Lower leg skin (tissue), 3 donors: ENCODE measurements at regions not wholly inside any gene's neighbourhood (a gene's known extent, or its start where the extent isn't known, plus 50 kb on each side); places are given as distances from the start of the nearest gene placed in this dataset.

ENCODE experiments used
- POLR2A ChIP-seq, 2 donors: fragments of 450-650 bp; IDR thresholded peaks; one replicate each; pipeline ENCODE4 v1.6.1; 2016 to 2017; ENCODE audit warnings: antibody characterized with exemption in 2 of 2, mild to moderate bottlenecking in 1 of 2, moderate library complexity in 1 of 2
- TF ChIP-seq, protein P1 (sequence below), 3 donors: fragments of 450-650 bp; IDR thresholded peaks; one replicate each; pipeline ENCODE4 v1.5.1; 2016; ENCODE audit warnings: antibody characterized with exemption in 3 of 3, mild to moderate bottlenecking in 3 of 3, moderate library complexity in 2 of 3

DNA sequence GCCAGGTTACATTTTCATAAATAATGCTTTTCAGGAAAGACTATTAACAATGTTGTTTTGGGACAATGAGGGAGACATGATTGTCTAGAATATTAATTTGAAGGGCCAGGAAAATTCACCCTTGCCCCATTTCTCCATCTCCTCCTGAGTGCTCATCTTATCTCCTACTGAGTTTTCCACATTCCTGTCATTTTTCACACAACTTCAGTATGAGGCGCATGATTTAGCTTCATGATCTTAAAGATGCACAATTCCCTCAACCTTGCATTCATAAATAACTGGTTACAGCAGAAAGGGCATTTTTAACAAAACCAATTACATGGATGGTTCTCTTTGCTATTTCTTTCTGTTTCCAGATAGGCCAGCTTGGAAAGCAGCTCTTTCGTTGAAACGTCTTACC lies 1699.2 kb upstream of the IGFBP7 start:
- TF ChIP-seq, protein P1, sequence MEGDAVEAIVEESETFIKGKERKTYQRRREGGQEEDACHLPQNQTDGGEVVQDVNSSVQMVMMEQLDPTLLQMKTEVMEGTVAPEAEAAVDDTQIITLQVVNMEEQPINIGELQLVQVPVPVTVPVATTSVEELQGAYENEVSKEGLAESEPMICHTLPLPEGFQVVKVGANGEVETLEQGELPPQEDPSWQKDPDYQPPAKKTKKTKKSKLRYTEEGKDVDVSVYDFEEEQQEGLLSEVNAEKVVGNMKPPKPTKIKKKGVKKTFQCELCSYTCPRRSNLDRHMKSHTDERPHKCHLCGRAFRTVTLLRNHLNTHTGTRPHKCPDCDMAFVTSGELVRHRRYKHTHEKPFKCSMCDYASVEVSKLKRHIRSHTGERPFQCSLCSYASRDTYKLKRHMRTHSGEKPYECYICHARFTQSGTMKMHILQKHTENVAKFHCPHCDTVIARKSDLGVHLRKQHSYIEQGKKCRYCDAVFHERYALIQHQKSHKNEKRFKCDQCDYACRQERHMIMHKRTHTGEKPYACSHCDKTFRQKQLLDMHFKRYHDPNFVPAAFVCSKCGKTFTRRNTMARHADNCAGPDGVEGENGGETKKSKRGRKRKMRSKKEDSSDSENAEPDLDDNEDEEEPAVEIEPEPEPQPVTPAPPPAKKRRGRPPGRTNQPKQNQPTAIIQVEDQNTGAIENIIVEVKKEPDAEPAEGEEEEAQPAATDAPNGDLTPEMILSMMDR (IDR thresholded peaks at IDR 0.05), result no peak
- TF ChIP-seq POLR2A (IDR thresholded peaks at IDR 0.05), result no peak
